ENCODE measurements at regions not wholly inside any gene's neighbourhood (a gene's known extent, or its start where the extent isn't known, plus 50 kb on each side); places are given as distances from the start of the nearest gene placed in this dataset.
"Not testable (repeated sequence)": the region's sequence is repeated elsewhere in the genome, so short reads cannot be mapped to it uniquely, and the experiment has no call there.

- not testable (repeated sequence) for TF ChIP-seq STAT6 (CRISPR knock-in tag; conservative IDR thresholded peaks at IDR 0.05; ENCODE audit: low read depth); CTCF (IDR thresholded peaks at IDR 0.05); GABPB1 (CRISPR knock-in tag; IDR thresholded peaks at IDR 0.05); ATF3 (CRISPR knock-in tag; conservative IDR thresholded peaks at IDR 0.05); RORB (CRISPR knock-in tag; IDR thresholded peaks at IDR 0.05); MAX (CRISPR knock-in tag; IDR thresholded peaks at IDR 0.05); CREB1 (CRISPR knock-in tag; IDR thresholded peaks at IDR 0.05)
Measured at GRCh38 chr6:22376293-22376692, 79.5 kb upstream of the PRL start.
